ENCODE measurements at regions not wholly inside any gene's neighbourhood (a gene's known extent, or its start where the extent isn't known, plus 50 kb on each side); places are given as distances from the start of the nearest gene placed in this dataset.

GRCh38 chr10:21456160-21456559, 69.3 kb downstream of the SKIDA1 start:
- no peaks in the 10 kb centered on the region for H3K9me3 ChIP-seq (ENCODE audit: low read length)
- no peak overlapping the region for H3K4me3 ChIP-seq (ENCODE audit: low read length)
- TF ChIP-seq POLR2AphosphoS5 (IDR thresholded peaks at IDR 0.05) = no peak
- TF ChIP-seq TAF1 (IDR thresholded peaks at IDR 0.05; ENCODE audit: low read depth) = no peak
- no peak for TF ChIP-seq EP300 (conservative IDR thresholded peaks at IDR 0.05; ENCODE audit: poor library complexity, severe bottlenecking)
- no peak for TF ChIP-seq RAD21 (conservative IDR thresholded peaks at IDR 0.05)
- TF ChIP-seq EZH2 (IDR thresholded peaks at IDR 0.05; ENCODE audit: borderline replicate concordance, insufficient read depth, low read length, poor library complexity, severe bottlenecking) = no peak
- no peak for TF ChIP-seq SMC3 (conservative IDR thresholded peaks at IDR 0.05; ENCODE audit: poor library complexity)
- TF ChIP-seq, protein P1, sequence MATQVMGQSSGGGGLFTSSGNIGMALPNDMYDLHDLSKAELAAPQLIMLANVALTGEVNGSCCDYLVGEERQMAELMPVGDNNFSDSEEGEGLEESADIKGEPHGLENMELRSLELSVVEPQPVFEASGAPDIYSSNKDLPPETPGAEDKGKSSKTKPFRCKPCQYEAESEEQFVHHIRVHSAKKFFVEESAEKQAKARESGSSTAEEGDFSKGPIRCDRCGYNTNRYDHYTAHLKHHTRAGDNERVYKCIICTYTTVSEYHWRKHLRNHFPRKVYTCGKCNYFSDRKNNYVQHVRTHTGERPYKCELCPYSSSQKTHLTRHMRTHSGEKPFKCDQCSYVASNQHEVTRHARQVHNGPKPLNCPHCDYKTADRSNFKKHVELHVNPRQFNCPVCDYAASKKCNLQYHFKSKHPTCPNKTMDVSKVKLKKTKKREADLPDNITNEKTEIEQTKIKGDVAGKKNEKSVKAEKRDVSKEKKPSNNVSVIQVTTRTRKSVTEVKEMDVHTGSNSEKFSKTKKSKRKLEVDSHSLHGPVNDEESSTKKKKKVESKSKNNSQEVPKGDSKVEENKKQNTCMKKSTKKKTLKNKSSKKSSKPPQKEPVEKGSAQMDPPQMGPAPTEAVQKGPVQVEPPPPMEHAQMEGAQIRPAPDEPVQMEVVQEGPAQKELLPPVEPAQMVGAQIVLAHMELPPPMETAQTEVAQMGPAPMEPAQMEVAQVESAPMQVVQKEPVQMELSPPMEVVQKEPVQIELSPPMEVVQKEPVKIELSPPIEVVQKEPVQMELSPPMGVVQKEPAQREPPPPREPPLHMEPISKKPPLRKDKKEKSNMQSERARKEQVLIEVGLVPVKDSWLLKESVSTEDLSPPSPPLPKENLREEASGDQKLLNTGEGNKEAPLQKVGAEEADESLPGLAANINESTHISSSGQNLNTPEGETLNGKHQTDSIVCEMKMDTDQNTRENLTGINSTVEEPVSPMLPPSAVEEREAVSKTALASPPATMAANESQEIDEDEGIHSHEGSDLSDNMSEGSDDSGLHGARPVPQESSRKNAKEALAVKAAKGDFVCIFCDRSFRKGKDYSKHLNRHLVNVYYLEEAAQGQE (IDR thresholded peaks at IDR 0.05; ENCODE audit: borderline replicate concordance) = no peak
- no peak for TF ChIP-seq MXI1 (conservative IDR thresholded peaks at IDR 0.05; ENCODE audit: poor library complexity, severe bottlenecking)
- TF ChIP-seq CTCF (IDR thresholded peaks at IDR 0.05; ENCODE audit: poor library complexity, severe bottlenecking) = no peak
- H2AFZ ChIP-seq (ENCODE audit: low read depth, low read length) = no peak overlapping the region
- no peaks in the 10 kb centered on the region for H4K20me1 ChIP-seq (ENCODE audit: insufficient read depth)
- no peaks in the 10 kb centered on the region for H3K36me3 ChIP-seq (ENCODE audit: insufficient read depth, low read length)
- H3K9me2 ChIP-seq (ENCODE audit: insufficient read depth, low read length) = no peaks in the 10 kb centered on the region
- no peaks in the 10 kb centered on the region for H3K27me3 ChIP-seq (ENCODE audit: insufficient read depth, low read depth, low read length)
- no peaks in the 10 kb centered on the region for H3F3A ChIP-seq (ENCODE audit: insufficient read depth, low read length, poor library complexity, severe bottlenecking)
- H3K4me2 ChIP-seq (ENCODE audit: low read length) = no peak overlapping the region
- H3K27ac ChIP-seq (ENCODE audit: low read length) = no peak overlapping the region
- no peaks in the 10 kb centered on the region for H3K79me2 ChIP-seq (replicated peaks; ENCODE audit: insufficient read depth, low read length)
- no peak overlapping the region for H3K9ac ChIP-seq (ENCODE audit: low read length)

DNA sequence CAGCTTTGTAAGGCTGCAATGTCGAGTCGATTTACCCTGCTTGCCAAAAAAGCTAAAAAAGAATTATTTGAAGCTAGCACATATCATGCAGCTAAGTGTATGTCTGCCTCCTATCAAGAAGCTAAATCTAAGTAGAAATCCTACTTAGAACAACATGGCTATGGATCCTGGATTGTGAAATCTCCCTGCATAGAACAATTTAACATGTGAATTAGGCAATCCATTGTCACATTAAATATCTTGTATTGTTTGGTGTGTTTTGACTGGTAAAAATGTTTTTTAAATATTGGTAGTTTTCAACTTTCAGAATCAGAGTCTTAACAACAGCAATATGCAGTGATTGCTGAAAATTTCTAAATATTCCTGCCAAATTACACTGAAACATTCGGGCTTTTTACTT, 73.3 kb downstream of the SKIDA1 start:
- Histone ChIP-seq H2AFZ (ENCODE audit: low read depth, low read length) (no peak overlapping the region), H3K27me3 (ENCODE audit: insufficient read depth, low read depth, low read length) (no peaks in the 10 kb centered on the region)

More for the DNA sequence above, 73.3 kb downstream of the SKIDA1 start:
- Histone ChIP-seq H3K79me2 (replicated peaks; ENCODE audit: insufficient read depth, low read length) (no peaks in the 10 kb centered on the region), H3K9ac (ENCODE audit: low read length) (no peak overlapping the region), H3K27ac (ENCODE audit: low read length) (no peak overlapping the region), H3F3A (ENCODE audit: insufficient read depth, low read length, poor library complexity, severe bottlenecking) (no peaks in the 10 kb centered on the region), H3K4me2 (ENCODE audit: low read length) (no peak overlapping the region), H3K4me3 (ENCODE audit: low read length) (no peak overlapping the region), H3K36me3 (ENCODE audit: insufficient read depth, low read length) (no peaks in the 10 kb centered on the region), H4K20me1 (ENCODE audit: insufficient read depth) (no peaks in the 10 kb centered on the region), H3K9me3 (ENCODE audit: low read length) (no peaks in the 10 kb centered on the region), H3K9me2 (ENCODE audit: insufficient read depth, low read length) (no peaks in the 10 kb centered on the region)
- TF ChIP-seq, protein P1 (IDR thresholded peaks at IDR 0.05; ENCODE audit: borderline replicate concordance) = no peak
- TF ChIP-seq SMC3 (conservative IDR thresholded peaks at IDR 0.05; ENCODE audit: poor library complexity) (no peak), RAD21 (conservative IDR thresholded peaks at IDR 0.05) (no peak), MXI1 (conservative IDR thresholded peaks at IDR 0.05; ENCODE audit: poor library complexity, severe bottlenecking) (no peak), TAF1 (IDR thresholded peaks at IDR 0.05; ENCODE audit: low read depth) (no peak), EP300 (conservative IDR thresholded peaks at IDR 0.05; ENCODE audit: poor library complexity, severe bottlenecking) (no peak), POLR2AphosphoS5 (IDR thresholded peaks at IDR 0.05) (no peak), CTCF (IDR thresholded peaks at IDR 0.05; ENCODE audit: poor library complexity, severe bottlenecking) (no peak), EZH2 (IDR thresholded peaks at IDR 0.05; ENCODE audit: borderline replicate concordance, insufficient read depth, low read length, poor library complexity, severe bottlenecking) (no peak)
